Subcutaneous abdominal adipose tissue (tissue), 5 donors: ENCODE measurements at regions not wholly inside any gene's neighbourhood (a gene's known extent, or its start where the extent isn't known, plus 50 kb on each side); places are given as distances from the start of the nearest gene placed in this dataset.

Source experiments
- H3K27ac ChIP-seq: one replicate; pipeline ENCODE4 v1.7.0; 2013; ENCODE audit warnings: low read depth, mild to moderate bottlenecking, inconsistent platforms, low read length, moderate library complexity
- H3K27me3 ChIP-seq, 5 donors: one replicate each; pipeline ENCODE4 v1.7.0; 2013; ENCODE audit warnings: low read length in 5 of 5, inconsistent platforms in 1 of 5; ENCODE audit not compliant: control insufficient read depth in 5 of 5, insufficient read depth in 4 of 5
- H3K36me3 ChIP-seq, 5 donors: one replicate each; pipeline ENCODE4 v1.7.0; 2013; ENCODE audit warnings: low read length in 5 of 5; ENCODE audit not compliant: control insufficient read depth in 5 of 5, insufficient read depth in 5 of 5
- H3K4me1 ChIP-seq, 5 donors: one replicate each; pipeline ENCODE4 v1.7.0; 2013; ENCODE audit warnings: low read length in 5 of 5, mild to moderate bottlenecking in 3 of 5, moderate library complexity in 1 of 5; ENCODE audit not compliant: control insufficient read depth in 5 of 5, insufficient read depth in 5 of 5
- H3K4me3 ChIP-seq, 5 donors: one replicate each; pipeline ENCODE4 v1.7.0; 2013; ENCODE audit warnings: low read length in 5 of 5, low read depth in 1 of 5
- H3K9ac ChIP-seq, 5 donors: one replicate each; pipeline ENCODE4 v1.7.0; 2013; ENCODE audit warnings: low read length in 5 of 5, mild to moderate bottlenecking in 4 of 5, moderate library complexity in 3 of 5
- H3K9me3 ChIP-seq, 5 donors: one replicate each; pipeline ENCODE4 v1.7.0; 2013; ENCODE audit warnings: low read length in 5 of 5; ENCODE audit not compliant: control insufficient read depth in 5 of 5
- donor health status: healthy.
- donor health status: healthy.
- donor health status: healthy.
- donor health status: healthy.
- donor health status: healthy.

DNA sequence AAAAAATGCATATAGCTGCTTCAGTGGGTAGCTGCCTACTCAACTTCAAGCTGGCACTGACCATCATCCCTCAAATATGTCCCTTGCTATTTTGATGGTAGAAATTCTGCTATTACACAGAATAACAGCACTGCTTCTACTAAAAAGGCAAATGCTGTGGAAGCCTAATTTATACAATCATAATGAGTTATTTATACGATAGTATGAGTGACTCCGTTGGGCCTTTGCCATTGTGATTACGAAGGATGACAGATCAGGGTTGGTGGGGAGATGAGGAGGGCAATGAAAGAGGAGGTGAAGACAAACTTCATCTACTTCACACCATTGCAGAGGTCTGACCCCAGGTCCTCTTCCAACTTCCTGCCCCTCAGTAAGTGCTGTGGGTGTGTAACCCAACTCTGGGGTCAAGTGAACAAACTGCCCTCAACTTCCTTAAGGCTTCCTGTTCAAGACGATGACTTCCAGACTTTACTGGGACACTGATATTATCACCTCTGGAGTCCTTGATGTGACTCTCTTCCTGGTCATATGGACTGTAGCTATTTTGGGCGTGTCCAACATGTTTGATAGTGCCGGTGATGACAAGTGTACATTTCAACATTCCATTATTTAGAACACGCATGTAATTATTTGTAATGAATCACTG is 74.1 kb upstream of the RPS23 start:
- Histone ChIP-seq H3K4me1 (peaks cover 2 to 30% (median 28%) of the 10 kb centered on the region in 5 donors), H3K4me3 (no peak overlapping the region)

DNA sequence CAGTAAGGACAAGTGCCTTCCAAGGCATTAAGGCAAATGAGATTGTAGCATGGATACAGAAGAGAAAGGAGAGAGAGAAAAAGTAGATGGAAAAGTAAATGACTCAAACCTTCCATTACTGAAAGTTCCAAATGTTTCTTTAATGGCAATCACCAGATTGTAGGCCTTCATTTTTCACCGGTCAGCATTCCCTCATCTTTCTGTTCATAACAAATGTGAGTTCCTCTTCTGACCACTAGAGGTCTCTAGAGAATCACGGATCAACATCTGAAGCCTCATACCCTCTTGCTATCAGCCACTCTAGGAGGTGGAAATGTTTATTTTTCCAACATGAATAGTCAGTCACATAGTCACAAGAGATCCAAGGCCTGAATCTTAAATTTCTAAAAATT is 73.6 kb upstream of the RPS23 start:
- Histone ChIP-seq H3K9ac (no peak overlapping the region), H3K36me3 (no peaks in the 10 kb centered on the region), H3K4me3 (no peak overlapping the region), H3K9me3 (no peaks in the 10 kb centered on the region), H3K27ac (no peak overlapping the region), H3K27me3 (no peaks in the 10 kb centered on the region), H3K4me1 (peaks cover 2 to 29% (median 28%) of the 10 kb centered on the region in 5 donors)

More for the DNA sequence above, 74.1 kb upstream of the RPS23 start:
- Histone ChIP-seq H3K9me3 (no peaks in the 10 kb centered on the region), H3K36me3 (no peaks in the 10 kb centered on the region), H3K27ac (no peak overlapping the region), H3K27me3 (no peaks in the 10 kb centered on the region), H3K9ac (no peak overlapping the region)

DNA sequence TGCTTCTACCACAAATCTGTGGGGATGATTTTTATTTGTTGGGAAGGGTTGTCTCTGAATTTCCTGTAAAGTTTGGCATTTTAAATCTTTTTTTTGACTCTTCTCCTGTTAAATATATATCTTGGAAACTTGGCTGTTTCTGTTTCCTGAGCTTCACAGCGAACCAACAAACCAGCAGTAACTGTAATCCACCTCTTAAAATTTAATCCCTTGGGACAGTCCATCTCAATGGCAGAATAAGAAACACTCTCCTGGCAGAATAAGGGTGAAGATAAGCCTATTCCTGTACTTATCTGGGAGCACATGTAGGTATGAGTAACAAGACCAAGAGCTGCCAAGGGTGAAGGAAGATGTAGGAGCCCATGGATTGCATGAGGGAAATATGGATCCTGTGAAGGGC is 73.1 kb upstream of the RPS23 start:
- Histone ChIP-seq H3K27ac (no peak overlapping the region), H3K9ac (no peak overlapping the region), H3K27me3 (no peaks in the 10 kb centered on the region), H3K4me3 (no peak overlapping the region), H3K9me3 (no peaks in the 10 kb centered on the region), H3K4me1 (peaks cover 2 to 32% (median 30%) of the 10 kb centered on the region in 5 donors), H3K36me3 (no peaks in the 10 kb centered on the region)

DNA sequence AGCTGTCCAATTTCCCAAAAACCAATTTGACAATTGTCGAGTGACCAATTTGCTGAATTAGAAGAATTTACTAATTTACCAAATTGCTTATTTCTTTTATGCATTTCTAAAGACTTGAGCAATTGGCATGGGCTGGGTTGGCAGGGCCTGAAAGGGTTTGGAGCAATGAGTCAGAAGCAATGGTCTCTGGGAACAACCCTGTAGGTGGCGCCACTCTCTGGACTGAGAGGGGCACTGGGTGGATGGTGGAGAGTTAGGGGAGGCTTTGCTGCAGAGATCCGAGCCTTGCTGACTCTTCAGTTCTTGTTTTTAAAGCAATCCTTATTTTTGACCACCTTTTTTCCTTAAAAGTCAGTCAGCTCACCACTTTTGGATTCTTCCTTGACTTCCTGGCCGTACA is 71.5 kb upstream of the RPS23 start:
- no peaks in the 10 kb centered on the region for H3K9me3 ChIP-seq
- H3K9ac ChIP-seq = no peak overlapping the region
- no peaks in the 10 kb centered on the region for H3K36me3 ChIP-seq
- H3K4me3 ChIP-seq = no peak overlapping the region
- no peaks in the 10 kb centered on the region for H3K27me3 ChIP-seq
- peaks cover 2 to 31% (median 26%) of the 10 kb centered on the region in 5 donors for H3K4me1 ChIP-seq
- H3K27ac ChIP-seq = no peak overlapping the region

DNA sequence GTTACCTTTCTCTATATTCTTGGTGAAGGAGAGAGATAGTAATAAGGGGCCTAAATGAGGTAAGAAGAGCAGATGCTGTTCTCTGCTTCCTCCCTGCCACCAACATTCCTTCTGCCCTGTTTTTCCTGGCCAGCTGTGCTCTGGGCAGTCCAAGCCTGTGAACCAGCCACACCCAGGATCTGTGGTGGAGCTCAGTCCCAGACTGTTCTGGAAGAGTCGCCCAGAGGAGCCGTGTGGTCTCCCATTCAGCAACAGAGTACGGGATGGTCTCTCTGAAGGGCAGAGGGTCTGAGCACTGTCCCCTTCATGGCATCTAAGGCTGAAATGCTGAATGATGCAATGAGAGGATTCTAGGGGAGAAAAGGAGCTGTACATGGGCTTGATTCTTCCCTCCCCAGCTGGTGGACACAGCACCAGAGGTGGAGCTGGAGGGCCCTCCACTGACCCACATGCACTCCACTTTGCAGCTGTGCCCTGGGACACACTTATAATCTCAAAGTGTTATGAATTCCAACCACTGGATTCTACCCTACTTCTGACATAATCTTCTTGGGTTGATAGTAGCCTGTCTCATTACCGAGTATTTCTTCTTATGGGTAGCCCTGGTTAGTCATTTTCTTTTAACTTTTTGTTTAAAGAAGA is 70.8 kb upstream of the RPS23 start:
- Histone ChIP-seq H3K9me3 (no peaks in the 10 kb centered on the region), H3K4me3 (no peak overlapping the region), H3K27me3 (no peaks in the 10 kb centered on the region), H3K9ac (no peak overlapping the region), H3K36me3 (no peaks in the 10 kb centered on the region), H3K4me1 (peaks cover 2 to 31% (median 26%) of the 10 kb centered on the region in 5 donors), H3K27ac (no peak overlapping the region)

DNA sequence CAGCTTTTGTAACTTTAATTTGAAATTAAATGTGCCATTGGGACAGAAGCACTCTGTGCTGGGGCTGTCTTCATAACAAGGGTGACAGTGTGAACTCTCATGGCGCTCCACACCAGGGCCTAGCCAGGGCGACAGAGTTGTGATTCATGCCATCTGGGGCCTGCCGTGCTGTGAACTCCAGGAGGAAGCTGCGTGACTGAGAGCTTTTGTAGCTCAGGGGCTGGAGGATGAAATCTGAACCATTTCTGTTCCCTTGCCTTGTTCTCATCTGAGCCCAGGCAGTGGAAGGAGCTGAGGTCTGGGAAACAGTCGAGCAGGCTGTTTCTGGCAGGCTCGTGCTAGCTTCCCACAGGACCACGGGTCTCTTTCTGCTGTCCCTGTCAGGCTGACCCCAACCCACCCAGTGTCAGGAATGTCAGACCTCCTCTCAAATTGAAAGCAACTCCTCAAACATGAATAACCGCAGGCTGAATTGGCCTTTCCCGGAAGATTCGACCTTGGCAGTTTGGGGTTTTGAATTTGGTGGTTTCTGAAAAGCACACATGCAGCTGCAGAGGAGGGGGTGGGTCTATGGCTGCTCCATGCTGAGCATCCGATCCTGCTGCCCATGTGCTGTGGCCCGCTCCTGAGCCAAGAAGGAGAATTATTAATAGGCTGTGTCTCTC is 69.2 kb upstream of the RPS23 start:
- Histone ChIP-seq H3K4me3 (peak overlapping the region in 1 of 5 donors; percentile 13), H3K36me3 (no peaks in the 10 kb centered on the region), H3K9me3 (no peaks in the 10 kb centered on the region), H3K4me1 (peaks cover 2 to 27% (median 26%) of the 10 kb centered on the region in 5 donors), H3K27ac (peak overlapping the region; percentile 61), H3K9ac (no peak overlapping the region), H3K27me3 (no peaks in the 10 kb centered on the region)

DNA sequence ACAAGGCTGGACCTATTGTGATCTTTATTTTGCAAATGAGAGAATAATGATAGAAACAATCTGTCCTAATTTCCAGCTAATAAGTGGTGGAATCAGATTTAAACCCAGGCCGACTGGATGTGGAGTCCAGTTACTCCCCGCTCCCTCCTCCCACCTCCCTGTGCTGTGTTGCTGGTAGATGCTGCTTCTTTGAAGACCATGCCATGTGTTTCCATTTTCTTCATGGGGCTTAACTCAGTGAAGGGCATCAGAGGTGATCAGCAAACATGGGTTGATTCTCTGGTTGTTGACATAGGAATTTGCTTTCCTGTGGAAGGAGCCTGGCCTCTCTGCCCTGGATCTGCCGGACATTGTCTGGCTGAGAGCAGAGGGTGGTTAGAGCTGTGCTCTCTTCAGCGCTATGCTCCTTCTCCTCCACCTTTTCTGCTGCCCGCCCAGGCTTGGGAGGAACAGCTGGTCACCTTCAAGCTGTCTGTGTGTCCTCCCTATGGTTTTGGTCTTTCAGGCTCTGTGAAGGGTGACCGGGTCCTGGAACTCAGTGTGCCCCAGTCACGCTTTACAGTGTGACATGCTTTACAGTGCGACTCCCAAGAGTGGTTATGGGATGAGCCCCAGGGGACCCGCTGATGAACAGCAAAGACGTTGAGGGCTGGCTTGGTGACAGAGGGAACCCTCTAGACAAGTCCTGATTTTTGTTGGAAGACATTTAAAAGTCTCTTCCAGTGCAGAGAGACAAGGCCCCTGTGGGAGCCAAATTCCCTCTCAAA is 68.4 kb upstream of the RPS23 start:
- Histone ChIP-seq H3K9ac (no peak overlapping the region), H3K36me3 (no peaks in the 10 kb centered on the region), H3K4me3 (no peak overlapping the region), H3K9me3 (no peaks in the 10 kb centered on the region), H3K27ac (peak overlapping the region; percentile 61), H3K4me1 (peaks cover 2 to 27% (median 23%) of the 10 kb centered on the region in 5 donors), H3K27me3 (no peaks in the 10 kb centered on the region)

DNA sequence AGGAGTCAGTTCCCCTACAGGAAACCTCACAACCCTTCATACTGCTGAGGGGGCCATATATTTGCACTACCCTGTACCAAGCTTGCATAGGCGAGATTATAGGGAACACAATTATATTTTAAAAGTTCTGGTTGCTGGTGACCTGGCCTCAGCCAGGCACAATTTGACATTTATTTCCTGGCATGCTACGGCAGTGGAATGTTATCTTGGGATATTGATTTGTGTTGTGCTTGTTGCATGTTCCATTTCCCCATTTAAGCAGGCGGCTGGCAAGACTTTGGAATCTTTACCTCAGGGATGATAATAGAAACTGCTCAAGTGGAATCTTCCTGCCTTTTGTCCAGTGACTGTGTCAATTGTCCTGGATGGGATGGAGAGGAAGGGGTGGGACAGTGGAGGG is 67.0 kb upstream of the RPS23 start:
- H3K36me3 ChIP-seq = no peaks in the 10 kb centered on the region
- H3K4me3 ChIP-seq = no peak overlapping the region
- H3K27me3 ChIP-seq = no peaks in the 10 kb centered on the region
- no peak overlapping the region for H3K27ac ChIP-seq
- H3K9me3 ChIP-seq = no peaks in the 10 kb centered on the region
- H3K4me1 ChIP-seq = peaks cover 2 to 29% (median 23%) of the 10 kb centered on the region in 5 donors
- no peak overlapping the region for H3K9ac ChIP-seq

DNA sequence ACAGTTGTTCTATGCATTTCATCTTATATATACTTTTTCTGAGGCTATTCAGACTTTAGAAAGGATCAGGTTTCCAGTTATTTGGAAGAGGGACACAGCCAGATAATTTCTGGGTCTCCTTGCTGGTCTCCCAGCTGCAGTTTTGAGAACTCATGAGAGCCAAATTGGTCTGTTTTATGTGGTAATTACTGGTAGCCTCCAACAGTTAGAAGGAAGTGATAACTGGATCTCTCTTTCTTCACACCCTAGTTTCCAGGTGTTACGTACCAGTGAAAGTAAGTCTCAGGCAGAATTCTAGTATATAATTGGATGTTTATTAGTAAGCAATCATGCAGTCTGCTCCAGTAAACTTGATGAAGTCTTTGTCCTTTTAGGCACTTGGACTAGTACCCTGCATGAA is 63.2 kb upstream of the RPS23 start:
- peaks cover 0 to 19% (median 5%) of the 10 kb centered on the region in 5 donors for H3K4me1 ChIP-seq

DNA sequence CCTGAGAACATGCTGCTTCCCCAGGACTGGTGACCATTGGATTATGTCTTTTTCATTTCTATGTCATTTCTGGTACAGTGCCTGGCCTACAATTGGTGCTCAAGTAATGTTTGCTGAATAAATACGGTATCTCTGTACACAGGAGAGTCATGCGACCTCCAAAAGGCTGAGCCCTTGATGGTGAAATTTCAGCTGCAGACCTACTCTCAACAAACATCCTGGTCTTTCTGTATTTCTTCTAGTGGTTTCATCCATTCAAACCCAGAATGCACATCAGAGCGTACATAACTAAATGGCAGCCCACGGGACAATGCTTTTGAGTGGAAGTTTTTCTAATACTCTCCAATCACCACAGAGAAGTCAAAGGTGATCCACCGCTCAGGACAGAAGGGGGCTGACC is 62.6 kb upstream of the RPS23 start:
- peaks cover 0 to 24% (median 5%) of the 10 kb centered on the region in 5 donors for H3K4me1 ChIP-seq
- H3K9me3 ChIP-seq = no peaks in the 10 kb centered on the region
- H3K9ac ChIP-seq = no peak overlapping the region
- H3K27ac ChIP-seq = no peak overlapping the region
- no peak overlapping the region for H3K4me3 ChIP-seq
- H3K27me3 ChIP-seq = no peaks in the 10 kb centered on the region
- no peaks in the 10 kb centered on the region for H3K36me3 ChIP-seq

More for the DNA sequence above, 63.2 kb upstream of the RPS23 start:
- Histone ChIP-seq H3K9me3 (no peaks in the 10 kb centered on the region), H3K27ac (no peak overlapping the region), H3K36me3 (no peaks in the 10 kb centered on the region), H3K9ac (no peak overlapping the region), H3K27me3 (no peaks in the 10 kb centered on the region), H3K4me3 (no peak overlapping the region)
